GM19324 (cell line): ENCODE measurements at regions not wholly inside any gene's neighbourhood (a gene's known extent, or its start where the extent isn't known, plus 50 kb on each side); places are given as distances from the start of the nearest gene placed in this dataset.
"Not testable (repeated sequence)": the region's sequence is repeated elsewhere in the genome, so short reads cannot be mapped to it uniquely, and the experiment has no call there.

ENCODE experiments used
- ATAC-seq: cut with Tn5 transposase; IDR thresholded peaks from one replicate; pipeline ENCODE4 v1.9.1; 2021; ENCODE audit warnings: mild to moderate bottlenecking, moderate library complexity; ENCODE audit not compliant: unreplicated experiment, low FRiP score

DNA sequence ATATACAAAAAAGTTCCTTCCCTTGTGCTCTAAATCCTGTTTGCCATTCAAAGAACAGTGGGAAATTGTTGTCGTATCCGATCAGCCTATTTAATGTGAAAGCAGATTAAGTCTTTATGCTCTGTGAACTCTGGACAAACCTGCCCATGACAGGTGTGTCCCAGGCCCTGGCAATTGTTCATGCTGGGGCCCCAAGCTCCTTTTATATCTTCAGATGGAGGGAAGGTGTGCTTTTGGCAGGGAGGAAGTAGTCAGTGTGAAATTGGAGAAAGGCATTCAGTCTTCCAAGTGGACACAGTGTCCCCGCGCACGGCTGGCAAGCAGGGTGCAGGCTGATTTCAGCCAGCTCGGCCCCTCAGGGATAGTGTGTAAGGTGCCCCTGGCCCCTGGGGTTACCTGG, 135.1 kb upstream of the F3 start:
- ATAC-seq, result no peak

DNA sequence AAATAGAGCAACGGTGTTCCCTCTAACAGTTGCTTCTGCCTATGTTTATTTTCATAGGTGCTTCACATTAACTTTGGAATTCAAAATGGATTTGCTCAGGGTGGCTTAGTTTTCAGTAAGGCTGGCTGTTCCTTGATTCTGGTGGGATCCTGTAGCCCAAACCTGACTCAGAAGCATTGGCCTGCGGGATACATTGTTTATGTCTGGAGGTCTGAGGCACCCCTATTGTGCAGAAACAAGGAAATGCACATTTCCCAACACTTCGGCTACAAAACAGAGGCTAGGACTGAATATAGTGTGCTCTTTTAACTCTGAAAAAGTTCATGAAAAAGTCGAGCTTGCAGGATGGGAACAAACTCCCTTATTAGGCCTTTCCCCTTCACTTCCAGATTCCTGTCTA, 133.8 kb upstream of the F3 start:
- ATAC-seq, result no peak

DNA sequence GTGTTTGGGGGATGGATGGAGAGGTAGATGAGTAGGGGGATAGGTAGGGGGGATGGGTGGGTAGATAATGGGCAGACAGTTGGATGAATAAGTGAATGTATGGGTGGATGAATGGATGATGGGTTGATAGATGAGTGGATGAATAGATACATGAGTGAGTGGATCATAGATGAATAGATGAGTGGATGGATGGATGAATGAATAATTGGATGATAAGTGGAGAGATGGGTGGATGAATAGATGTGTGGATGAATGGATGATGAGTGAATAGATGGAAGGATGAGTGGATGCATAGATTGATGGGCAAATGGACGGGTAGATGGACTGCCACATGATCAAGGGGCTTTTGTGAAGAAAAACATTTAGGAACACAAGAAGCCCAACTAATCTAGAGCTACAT, 133.3 kb upstream of the F3 start:
- no peak for ATAC-seq

DNA sequence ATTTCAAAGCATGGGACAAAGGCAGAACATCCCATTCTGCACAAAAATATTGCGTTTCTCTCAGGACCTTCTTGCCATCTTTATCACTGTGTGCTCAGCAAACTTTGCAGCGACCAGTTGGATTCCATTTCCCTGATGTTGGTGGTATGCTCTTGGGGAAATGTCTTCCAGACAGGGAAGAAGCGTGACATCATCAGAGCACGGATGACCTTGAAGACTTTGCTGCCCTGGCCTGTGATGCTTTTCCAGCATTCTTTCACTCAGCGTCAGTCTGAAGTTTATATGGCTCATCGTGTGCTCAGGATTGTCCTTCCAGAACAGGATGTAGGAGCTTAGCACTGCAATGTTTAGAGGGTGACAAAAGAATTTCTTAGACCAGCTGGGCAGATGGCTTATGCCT, 131.4 kb upstream of the F3 start:
- ATAC-seq, result no peak

DNA sequence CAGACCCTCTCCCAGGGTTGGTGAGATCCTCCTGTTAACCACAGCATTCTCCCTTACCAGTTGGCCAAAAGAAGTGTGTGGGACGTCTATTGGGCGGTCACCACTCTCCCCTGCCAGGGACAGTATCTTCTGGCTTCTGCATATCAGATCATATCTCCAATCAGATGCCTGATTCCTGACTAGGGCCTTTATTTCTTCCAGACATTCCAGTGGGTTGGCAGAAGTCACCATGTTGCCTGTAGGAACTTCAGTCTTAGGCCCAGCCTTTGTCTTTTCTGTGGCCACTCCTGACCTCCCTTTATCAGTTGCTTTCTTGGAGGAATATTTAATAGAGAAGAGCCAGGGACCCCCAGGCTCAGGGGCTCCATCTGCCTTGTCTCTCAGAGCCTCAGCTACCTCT, 130.4 kb upstream of the F3 start:
- ATAC-seq, result no peak

DNA sequence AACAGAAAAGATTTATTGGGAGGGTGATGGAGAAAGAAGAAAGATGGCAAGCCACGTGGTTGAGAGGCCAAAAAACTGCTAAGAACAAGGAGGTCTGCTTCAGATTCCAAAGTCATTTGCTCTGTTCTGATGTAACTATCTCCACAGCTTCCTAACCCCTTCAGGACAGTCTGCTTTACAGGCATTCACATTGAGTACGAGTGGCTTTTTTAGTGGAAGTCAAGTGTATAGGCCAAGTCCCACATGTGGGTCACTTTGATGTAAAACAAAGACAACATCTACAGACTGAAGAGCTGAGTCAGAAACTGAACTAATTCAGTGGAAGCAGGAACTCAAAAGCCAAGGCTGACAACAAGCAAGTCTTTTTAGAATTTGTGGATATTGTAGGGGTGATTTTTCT, 128.7 kb upstream of the F3 start:
- no peak for ATAC-seq

DNA sequence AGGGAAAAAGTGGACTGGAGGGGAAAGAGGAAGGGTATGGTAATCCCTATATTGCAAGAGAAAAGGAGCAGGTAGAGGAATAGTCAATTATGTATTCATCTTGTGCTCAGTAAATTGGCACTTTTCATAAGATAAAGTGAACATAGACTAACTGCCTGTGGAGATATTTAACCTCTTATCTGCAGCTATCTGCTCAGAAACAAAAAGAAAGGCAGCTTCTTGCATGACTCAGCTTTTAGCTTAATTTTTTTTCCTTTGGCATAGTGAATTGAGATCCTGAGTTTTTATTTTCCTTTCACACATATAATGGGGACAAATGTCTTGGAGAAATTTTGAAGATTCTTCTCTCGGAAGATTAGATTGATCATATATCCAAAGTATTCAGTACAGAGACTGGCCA, 127.6 kb upstream of the F3 start:
- no peak for ATAC-seq

DNA sequence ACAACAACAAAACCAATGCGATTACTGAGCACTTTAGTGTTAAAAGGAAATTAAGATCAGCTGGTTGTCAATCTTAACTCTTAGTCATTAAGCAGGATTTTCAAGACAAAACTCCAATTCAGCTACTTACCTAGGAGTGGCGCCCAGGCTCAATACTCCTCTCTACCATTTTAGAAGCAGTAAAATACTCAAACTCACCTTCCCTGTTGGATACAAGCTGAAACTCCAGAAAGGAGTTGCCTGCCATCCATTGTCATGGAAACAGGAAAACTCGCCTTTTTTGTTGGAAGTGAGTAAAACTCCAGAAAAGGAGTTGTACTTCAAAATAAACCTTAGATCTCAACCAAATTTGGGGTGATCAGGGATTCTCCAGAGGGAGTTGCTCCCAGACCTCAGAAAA, 127.0 kb upstream of the F3 start:
- no peak for ATAC-seq

DNA sequence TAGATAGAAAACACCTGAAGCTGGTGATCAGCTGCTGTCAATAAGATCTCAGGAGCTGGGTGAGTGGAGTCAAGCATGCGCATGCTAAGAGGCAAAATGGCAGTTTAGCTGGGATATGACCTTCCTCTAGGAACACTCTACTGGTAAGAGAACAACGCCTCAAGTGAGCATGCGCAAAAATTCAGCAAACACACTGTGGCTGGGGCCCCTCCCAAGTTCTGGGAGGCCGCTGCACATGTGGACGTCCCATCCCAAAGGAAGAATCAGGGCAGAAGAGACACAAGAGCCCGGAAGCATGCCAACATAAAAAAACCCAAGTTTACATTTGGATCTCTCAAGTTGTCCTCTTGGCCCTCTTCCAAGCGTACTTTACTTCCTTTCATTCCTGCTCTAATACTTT, 126.3 kb upstream of the F3 start:
- ATAC-seq, result no peak

DNA sequence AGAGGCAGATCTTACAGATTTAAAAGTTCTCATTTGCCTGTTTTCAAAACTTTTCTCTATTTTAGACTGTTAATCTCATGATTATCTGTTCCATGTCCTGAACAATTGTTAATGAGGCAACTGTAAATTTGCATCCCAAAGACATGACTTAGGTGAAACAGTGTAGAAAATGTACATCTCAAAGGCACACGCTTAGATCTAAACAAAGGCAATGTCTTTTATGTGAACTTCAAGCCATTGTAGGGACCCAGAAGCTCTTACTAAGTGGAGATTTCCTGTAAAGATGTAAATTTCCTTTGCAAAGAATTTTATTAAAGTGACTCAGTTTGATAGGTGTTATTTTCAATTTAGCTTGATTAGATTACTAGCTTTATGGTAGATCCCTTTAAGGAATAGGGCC, 125.2 kb upstream of the F3 start:
- no peak for ATAC-seq

DNA sequence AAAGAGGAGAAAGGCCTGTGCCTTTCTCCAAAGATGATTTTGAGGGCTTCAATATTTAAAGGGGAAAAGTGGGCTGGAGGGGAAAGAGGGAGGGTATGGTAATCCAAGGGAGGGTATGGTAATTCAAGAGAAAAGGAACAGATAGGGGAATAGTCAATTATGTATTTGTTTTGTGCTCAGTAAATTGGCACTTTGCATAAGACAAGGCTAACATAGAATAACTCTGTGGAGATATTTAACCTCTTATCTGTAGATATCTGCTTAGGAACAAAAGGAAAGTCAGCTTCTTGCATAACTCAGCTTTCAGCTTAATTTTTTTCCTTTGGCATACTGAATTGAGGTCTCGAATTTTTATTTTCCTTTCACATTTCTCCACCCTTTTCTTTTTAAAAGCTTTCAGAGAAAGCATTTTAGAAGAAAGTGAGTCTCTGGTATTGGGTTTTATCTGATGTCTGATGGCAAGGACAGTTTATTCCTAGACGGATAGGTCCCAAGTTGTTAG, 119.9 kb upstream of the F3 start:
- no peak for ATAC-seq

DNA sequence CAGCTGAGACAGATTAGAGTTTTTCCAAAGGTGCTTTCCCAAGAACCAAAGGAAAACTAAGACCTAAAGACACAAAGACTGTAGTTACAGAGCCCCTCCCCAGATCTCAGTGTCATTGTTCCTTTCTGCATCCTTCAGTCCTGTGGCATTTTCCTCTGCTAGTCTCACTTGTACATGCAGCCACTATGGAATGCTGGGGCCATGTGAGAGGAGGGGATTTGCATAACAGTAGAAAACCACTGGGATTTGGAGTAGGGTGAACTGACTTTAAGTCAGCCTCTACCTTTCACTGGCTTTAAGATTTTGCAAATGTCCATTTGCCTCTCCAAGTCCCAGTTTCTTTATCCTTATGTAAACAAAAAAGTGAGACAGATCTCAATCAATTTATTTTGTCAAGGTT, 119.4 kb upstream of the F3 start:
- no peak for ATAC-seq

DNA sequence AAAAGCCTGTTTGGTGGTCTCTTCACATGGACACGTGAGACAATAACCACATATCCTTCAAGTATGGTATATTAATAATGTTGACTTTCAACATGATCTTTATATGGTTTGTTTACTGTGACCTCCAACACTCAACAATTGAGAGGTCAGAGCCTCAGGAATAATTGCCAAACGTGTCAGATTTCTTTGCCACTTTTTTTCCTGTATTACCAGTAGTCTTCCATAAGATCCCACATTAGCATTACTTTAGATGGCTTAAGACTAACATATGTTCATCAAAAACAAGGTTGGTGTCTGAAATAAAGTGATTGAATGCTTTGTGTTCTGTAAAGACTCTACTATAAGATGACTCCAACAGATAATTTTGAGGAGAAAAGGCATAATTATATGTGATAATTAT, 118.7 kb upstream of the F3 start:
- no peak for ATAC-seq

DNA sequence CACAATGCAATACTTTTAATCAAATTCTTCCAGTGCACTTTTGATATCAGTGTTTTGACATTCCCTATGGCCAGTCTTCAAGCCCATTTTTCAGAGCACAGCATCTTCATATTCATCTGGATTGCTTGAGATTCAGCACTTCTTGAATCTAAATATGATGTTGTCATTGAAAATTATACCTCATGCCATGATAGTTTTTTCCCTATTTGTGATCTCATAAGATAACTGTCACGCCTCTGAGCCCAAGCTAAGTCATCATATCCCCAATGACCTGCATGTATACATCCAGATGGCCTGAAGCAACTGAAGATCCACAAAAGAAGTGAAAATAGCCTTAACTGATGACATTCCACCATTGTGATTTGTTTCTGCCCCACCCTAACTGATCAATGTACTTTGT, 117.6 kb upstream of the F3 start:
- ATAC-seq, result not testable (repeated sequence)

DNA sequence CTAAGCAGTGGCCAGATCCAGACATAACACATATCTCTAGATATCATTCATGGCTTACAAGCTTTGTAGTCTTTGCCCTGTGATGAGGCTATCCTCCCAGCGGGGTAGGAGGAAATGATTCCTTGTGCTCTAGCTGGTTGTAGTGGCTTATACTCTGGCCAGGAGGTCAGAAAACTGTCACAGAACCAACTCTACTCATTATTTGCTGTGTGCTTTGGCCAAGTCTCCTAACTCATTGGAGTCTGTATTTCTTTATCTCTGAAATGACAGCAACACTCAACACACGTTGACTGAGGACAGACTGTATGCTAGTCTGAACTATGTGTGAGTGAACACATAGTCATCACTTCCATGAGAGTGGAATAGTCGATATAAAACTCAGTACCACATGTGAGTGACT, 116.7 kb upstream of the F3 start:
- no peak for ATAC-seq

DNA sequence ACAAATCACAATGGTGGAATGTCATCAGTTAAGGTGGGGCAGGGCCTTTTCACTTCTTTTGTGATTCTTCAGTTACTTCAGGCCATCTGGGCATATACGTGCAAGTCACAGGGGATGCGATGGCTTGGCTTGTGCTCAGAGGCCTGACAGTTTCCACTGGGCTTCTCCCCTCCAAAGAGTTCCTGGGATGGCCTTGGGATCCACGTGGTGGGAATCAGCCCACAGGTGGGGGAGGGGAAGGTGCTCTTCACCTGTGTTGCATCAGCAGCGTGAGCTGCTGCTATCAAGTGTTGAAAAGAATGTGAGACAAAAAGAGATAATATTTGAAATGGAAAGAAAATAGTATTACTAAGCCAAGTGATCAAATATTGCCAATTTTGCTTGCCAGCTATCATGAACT, 116.2 kb upstream of the F3 start:
- not testable (repeated sequence) for ATAC-seq

DNA sequence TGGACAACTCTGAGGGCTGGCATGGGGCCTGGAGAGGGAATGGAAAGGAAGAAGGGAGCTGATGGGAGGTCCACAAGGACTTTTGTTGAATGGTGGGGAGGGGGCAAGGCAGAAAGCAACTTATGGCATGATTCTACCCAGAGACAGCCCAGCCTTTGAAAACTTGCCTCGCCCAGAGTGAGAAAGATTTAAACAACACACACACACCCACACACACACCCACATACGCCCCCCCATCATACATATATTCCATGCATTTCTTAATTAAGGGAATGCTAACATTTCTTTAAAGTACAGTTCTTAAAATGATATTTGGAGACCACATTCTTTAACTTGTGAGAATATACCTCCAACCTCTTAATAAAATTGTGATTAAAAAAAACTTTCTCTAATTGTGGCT, 115.4 kb upstream of the F3 start:
- no peak for ATAC-seq

DNA sequence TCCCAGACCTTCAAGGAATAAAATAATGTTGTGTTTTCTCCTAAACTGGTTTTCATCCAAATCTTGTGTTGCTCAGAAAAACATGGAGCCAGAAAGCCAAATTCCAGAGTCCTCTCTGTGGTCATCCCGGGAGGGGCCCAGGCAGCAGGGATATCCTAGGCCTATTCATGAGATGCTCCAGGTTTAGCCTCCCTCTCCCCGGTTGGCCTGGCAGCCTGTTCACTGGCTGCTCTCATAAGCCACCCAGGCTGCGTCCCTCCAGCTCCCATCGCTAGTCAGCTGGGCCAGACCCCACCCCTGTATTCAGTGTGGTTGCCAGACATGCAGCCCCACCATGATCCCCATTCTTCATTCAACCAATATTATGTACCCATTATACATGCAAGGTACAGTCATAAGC, 113.4 kb upstream of the F3 start:
- no peak for ATAC-seq

DNA sequence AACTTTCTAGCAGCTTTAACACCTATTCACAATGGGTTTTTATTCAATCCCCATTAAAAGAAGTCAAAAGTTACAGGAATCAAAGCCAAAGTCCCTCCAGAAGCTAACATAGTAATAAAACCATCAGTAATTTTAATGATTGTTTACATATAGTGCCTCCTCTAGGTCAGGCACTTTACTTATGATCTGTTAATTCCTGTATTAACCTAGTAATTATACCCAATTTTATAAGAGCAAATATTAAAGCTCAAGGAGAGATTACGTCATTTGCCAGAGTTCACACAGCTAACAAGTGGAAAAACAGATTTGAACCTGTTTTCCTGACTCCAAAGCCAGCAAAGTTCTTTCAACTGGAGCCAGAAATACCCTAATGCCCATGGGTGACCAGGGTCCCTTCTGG, 112.9 kb upstream of the F3 start:
- no peak for ATAC-seq

DNA sequence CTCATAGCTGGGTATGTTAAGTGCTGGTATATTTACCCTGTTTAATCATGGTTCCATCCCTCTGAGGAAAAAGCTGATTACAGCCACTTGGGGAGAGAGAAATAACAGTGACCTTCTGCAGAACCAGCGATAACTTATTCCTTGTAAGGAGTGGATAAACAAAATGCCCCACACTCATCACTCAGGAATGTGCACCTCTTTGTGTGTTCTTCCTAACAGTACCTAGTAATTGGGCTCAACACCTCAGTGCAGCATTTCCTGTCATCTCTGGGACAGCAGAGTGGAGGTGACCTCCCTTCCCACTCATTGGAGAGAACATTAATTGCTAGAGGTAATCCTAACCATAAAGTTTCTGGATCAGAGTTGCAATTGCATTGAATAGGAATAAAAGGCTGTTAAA, 112.5 kb upstream of the F3 start:
- no peak for ATAC-seq

DNA sequence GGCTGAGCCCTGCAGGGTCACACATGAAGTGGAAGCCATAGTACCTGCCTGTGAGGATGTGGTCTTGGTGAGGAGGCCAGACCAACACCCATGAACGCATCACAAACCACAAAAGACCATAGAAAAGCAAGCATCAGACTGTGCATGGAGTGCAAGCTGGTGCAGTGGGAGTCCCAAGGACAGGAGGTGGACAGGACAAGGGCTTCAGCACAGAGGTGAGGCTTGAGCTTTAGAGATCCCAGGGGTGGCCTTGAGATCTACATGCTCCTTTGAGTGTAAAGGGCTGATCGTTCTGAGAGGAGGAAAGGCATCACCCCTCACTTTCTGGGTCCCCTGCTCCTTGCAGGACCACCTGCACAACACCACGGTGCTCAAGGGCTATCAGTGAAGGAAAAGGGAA, 111.9 kb upstream of the F3 start:
- ATAC-seq, result no peak

DNA sequence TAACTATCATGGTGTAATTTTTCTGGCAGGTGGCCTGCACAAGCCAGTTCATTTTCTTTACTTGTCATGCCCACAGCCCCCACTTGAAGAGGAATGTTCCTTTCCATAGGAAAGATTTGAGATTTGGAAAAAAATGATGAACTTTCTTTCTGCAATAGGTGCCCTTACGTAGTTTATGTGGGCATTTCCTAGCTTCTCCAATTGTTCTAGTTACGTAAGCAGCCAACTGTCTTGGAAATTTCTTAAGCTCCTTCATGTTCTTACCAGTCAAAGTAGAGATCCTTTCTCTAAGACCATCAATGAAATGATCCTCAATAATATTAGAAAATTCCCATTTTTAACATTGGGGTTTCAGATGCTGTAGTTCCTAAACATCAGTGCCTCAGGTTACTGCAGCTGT, 109.5 kb upstream of the F3 start:
- no peak for ATAC-seq

DNA sequence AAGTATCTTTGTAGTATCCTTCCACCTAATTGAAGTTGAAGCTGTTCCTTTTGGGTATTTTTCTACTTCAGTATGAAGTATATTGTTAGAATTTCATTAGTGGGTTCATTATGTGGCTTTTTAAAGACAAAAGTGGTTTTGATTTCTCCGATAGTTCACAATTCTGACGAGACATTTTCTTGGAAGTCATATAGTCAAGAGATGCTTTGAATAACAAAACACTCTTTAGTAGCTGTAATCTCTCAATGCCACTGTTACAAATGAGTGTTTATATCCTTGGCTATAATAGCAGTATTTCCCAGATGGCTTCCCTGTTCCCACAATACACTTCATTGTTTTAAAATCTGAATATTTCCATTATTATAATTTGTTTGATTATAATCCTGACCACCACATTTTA, 108.7 kb upstream of the F3 start:
- ATAC-seq, result no peak
